ENCODE measurements at regions not wholly inside any gene's neighbourhood (a gene's known extent, or its start where the extent isn't known, plus 50 kb on each side); places are given as distances from the start of the nearest gene placed in this dataset.
A peak's percentile ranks its signal among the peaks of the same experiment; 100 is the strongest.

- DNase-seq (ENCODE audit: low read depth): peak; percentile 30
Observed at GRCh38 chr9:36728651-36729520, 156.2 kb downstream of the MELK start.

- DNase-seq (ENCODE audit: low read depth): no peak
Observed at GRCh38 chr9:36729906-36730305, 157.2 kb downstream of the MELK start.

GRCh38 chr9:36730414-36730813 is 157.7 kb downstream of the MELK start:
- DNase-seq (ENCODE audit: low read depth): no peak

- no peak for DNase-seq (ENCODE audit: low read depth)
Observed at GRCh38 chr9:36731068-36731956, 158.6 kb downstream of the MELK start.

- DNase-seq (ENCODE audit: low read depth): no peak
Observed at GRCh38 chr9:36734737-36735136, 162.0 kb downstream of the MELK start.

- DNase-seq (ENCODE audit: low read depth): no peak
Observed at GRCh38 chr9:36736648-36737047, 164.0 kb downstream of the MELK start.

GRCh38 chr9:36738318-36738976 is 165.8 kb downstream of the MELK start:
- DNase-seq (ENCODE audit: low read depth): no peak

GRCh38 chr9:36739373-36740116 is 166.8 kb downstream of the MELK start:
- DNase-seq (ENCODE audit: low read depth): no peak

GRCh38 chr9:36742264-36742663 is 169.6 kb downstream of the MELK start:
- no peak for DNase-seq (ENCODE audit: low read depth)

- no peak for DNase-seq (ENCODE audit: low read depth)
Observed at GRCh38 chr9:36744678-36745077, 172.0 kb downstream of the MELK start.

GRCh38 chr9:36745977-36746376 is 173.3 kb downstream of the MELK start:
- DNase-seq (ENCODE audit: low read depth): no peak

- DNase-seq (ENCODE audit: low read depth): no peak
Observed at GRCh38 chr9:36746415-36746814, 173.7 kb downstream of the MELK start.

- no peak for DNase-seq (ENCODE audit: low read depth)
Observed at GRCh38 chr9:36748322-36748899, 175.7 kb downstream of the MELK start.

- DNase-seq (ENCODE audit: low read depth): no peak
Observed at GRCh38 chr9:36749461-36749860, 176.8 kb downstream of the MELK start.

- DNase-seq (ENCODE audit: low read depth): no peak
Observed at GRCh38 chr9:36750630-36751029, 177.9 kb downstream of the MELK start.

- no peak for DNase-seq (ENCODE audit: low read depth)
Observed at GRCh38 chr9:36755019-36755418, 182.3 kb downstream of the MELK start.

GRCh38 chr9:36759141-36759540 is 186.4 kb downstream of the MELK start:
- DNase-seq (ENCODE audit: low read depth): no peak

GRCh38 chr9:36759976-36760375 is 187.3 kb downstream of the MELK start:
- no peak for DNase-seq (ENCODE audit: low read depth)

- DNase-seq (ENCODE audit: low read depth): no peak
Observed at GRCh38 chr9:36760667-36761420, 188.1 kb downstream of the MELK start.

- no peak for DNase-seq (ENCODE audit: low read depth)
Observed at GRCh38 chr9:36762958-36763357, 190.3 kb downstream of the MELK start.

GRCh38 chr9:36763778-36764177 is 191.1 kb downstream of the MELK start:
- DNase-seq (ENCODE audit: low read depth): no peak

All from stimulated activated CD8-positive, alpha-beta memory T cell treated with anti-CD3 and anti-CD28 coated beads, Interleukin-15, amount 100 ng/mL, for 1 hour (primary cell).